ENCODE measurements at regions not wholly inside any gene's neighbourhood (a gene's known extent, or its start where the extent isn't known, plus 50 kb on each side); places are given as distances from the start of the nearest gene placed in this dataset.

- H3K4me3 ChIP-seq (ENCODE audit: low read depth, low read length), result no peak overlapping the region
- no peak for DNase-seq (ENCODE audit: low read depth)
- TF ChIP-seq CTCF (conservative IDR thresholded peaks at IDR 0.05; ENCODE audit: low read depth, low read length), result no peak
Observed at GRCh38 chr16:56057151-56057550, 134.1 kb upstream of the GNAO1 start.

- H3K4me3 ChIP-seq (ENCODE audit: low read depth, low read length), result no peak overlapping the region
- DNase-seq (ENCODE audit: low read depth), result no peak
- no peak for TF ChIP-seq CTCF (conservative IDR thresholded peaks at IDR 0.05; ENCODE audit: low read depth, low read length)
Observed at GRCh38 chr16:56050916-56051315, 140.4 kb upstream of the GNAO1 start.

DNA sequence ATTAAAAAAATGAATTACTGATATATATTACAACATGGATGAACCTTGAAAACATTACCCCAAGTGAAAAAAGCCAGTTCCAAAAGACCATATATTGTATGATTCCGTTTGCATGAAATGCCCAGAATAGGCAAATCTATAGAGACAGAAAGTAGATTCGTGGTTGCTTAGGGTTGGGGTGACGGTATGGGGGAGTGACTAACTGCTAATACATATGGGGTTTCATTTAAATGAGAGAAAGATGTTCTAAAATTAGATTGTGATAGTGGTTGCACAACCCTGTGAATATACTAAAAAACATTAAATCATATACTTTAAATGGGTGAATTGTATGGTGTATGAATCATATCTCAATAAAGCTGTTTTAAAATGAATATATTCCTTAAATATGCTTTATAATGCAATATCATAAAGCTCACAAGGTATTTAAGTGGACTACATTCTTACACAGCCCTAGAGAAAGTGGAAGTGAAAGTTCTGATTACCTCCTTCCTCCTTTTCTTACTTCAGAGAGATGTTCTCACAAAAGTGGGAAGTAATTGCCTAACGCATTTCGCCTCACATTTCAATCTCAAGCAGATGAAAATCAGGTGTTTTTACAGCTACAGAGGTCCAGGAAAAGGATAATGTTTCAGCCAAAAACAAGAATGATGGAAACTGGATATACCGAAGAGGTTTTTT lies 142.7 kb upstream of the GNAO1 start:
- DNase-seq (ENCODE audit: low read depth), result no peak
- no peak for TF ChIP-seq CTCF (conservative IDR thresholded peaks at IDR 0.05; ENCODE audit: low read depth, low read length)
- no peak overlapping the region for H3K4me3 ChIP-seq (ENCODE audit: low read depth, low read length)

DNA sequence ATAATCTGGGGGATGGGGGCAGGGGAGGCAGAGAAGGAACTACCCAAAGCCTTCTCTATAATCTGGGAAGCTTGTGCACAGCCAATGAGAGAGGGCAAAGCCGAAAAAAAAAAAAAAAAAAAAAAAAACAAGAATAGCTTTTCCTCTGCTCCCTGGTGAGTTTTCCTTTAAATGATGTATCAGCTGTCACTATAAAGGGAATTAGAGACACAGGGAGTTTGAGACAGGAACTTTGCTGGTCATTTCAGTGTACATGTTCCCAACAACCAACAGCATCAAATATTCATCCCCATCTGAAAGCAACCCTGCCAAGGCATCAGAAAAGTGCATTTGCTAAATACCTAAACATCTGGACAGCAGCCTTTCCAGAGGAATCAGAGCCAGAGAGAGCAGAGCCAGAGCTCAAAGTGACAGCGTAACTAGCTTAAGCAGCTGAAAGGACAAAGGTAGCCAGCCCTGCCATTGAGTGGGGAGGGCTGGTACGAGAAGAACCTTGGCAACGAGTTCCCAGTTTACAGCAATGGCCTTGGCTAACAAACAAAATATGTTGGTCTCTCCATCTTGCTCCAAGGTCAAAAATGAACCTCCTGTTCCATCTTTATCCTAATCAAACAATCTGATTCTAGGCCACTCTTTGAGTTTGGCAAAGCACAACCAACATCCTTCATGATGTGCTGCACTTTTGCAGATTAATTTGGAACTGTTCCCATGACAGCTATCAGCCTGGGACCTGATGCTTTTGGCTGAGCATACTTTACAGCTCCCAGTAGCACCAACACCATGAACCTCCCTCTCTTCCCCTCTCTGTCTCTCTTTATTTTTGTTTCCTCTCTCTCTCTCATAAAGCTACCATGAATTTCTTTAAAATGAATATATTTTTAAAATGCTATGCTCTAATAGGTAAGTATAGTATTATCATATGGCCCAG lies 143.7 kb upstream of the GNAO1 start:
- no peak overlapping the region for H3K4me3 ChIP-seq (ENCODE audit: low read depth, low read length)
- TF ChIP-seq CTCF (conservative IDR thresholded peaks at IDR 0.05; ENCODE audit: low read depth, low read length), result no peak
- no peak for DNase-seq (ENCODE audit: low read depth)

GRCh38 chr16:56042416-56042815 lies 148.9 kb upstream of the GNAO1 start:
- no peak for TF ChIP-seq CTCF (conservative IDR thresholded peaks at IDR 0.05; ENCODE audit: low read depth, low read length)
- DNase-seq (ENCODE audit: low read depth), result no peak
- H3K4me3 ChIP-seq (ENCODE audit: low read depth, low read length), result no peak overlapping the region

DNA sequence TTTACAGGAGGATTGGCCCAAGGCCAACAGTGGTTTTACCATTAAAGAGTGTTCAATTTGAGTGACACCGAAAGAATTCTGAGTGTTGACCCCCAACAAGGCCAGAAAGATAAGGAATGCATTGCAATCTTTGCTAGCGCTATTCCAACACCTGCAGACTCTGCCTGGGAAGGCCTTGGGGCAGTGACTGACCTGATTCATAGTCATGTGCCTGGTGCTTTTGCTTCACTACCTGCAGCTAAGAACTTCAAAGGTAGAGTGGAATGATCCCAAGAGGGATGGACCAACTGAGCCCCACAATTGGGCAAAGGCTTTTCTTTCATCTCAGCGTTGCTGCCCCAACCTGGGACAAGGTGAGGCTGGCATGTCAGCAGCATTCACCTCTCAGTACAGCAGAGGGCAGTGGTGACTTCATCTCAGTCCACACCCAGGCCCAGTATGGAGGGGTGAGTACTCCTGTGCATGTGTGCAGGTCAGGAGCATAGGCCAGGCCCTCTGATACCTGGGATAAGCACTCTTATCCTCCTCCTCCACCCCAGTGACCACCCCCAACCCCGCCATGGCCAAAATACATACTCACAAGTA lies 149.6 kb upstream of the GNAO1 start:
- TF ChIP-seq CTCF (conservative IDR thresholded peaks at IDR 0.05; ENCODE audit: low read depth, low read length), result no peak
- no peak for DNase-seq (ENCODE audit: low read depth)

More for the DNA sequence above, 149.6 kb upstream of the GNAO1 start:
- H3K4me3 ChIP-seq (ENCODE audit: low read depth, low read length), result no peak overlapping the region

All from choroid plexus epithelial cell (primary cell).